Osteocyte (in vitro differentiated cells): ENCODE measurements at regions not wholly inside any gene's neighbourhood (a gene's known extent, or its start where the extent isn't known, plus 50 kb on each side); places are given as distances from the start of the nearest gene placed in this dataset.
A peak's percentile ranks its signal among the peaks of the same experiment; 100 is the strongest.

ENCODE experiments used
- DNase-seq: peaks from one replicate; pipeline ENCODE4 v3.0.0; 2021; ENCODE audit warnings: mixed read lengths; ENCODE audit not compliant: unreplicated experiment; ENCODE audit errors: extremely low spot score
- H3K27ac Mint-ChIP-seq: one replicate; pipeline ENCODE4 v1.8.0; 2021; ENCODE audit warnings: mild to moderate bottlenecking, mixed read lengths; ENCODE audit not compliant: unreplicated experiment
- H3K27me3 Mint-ChIP-seq: one replicate; pipeline ENCODE4 v1.8.0; 2021; ENCODE audit warnings: mixed read lengths; ENCODE audit not compliant: unreplicated experiment
- H3K36me3 Mint-ChIP-seq: one replicate; pipeline ENCODE4 v1.8.0; 2021; ENCODE audit warnings: mixed read lengths; ENCODE audit not compliant: unreplicated experiment
- H3K4me1 Mint-ChIP-seq: one replicate; pipeline ENCODE4 v1.8.0; 2021; ENCODE audit warnings: mixed read lengths; ENCODE audit not compliant: unreplicated experiment
- H3K4me3 Mint-ChIP-seq: one replicate; pipeline ENCODE4 v1.8.0; 2021; ENCODE audit warnings: mild to moderate bottlenecking, moderate library complexity, mixed read lengths; ENCODE audit not compliant: unreplicated experiment
- H3K9me3 Mint-ChIP-seq: one replicate; pipeline ENCODE4 v1.8.0; 2021; ENCODE audit warnings: mixed read lengths; ENCODE audit not compliant: unreplicated experiment
- CTCF ChIP-seq: fragments of 200-600 bp; sonication (generic); IDR thresholded peaks from 2 replicates; pipeline ENCODE4 v1.5.0; 2021; ENCODE audit warnings: antibody characterized with exemption, mild to moderate bottlenecking, moderate library complexity

- H3K36me3 Mint-ChIP-seq, result peaks cover 3% of the 10 kb centered on the region
- H3K27ac Mint-ChIP-seq, result no peak overlapping the region
- peaks cover 23% of the 10 kb centered on the region for H3K27me3 Mint-ChIP-seq
- no peak for DNase-seq
- peaks cover 21% of the 10 kb centered on the region for H3K4me1 Mint-ChIP-seq
- no peak overlapping the region for H3K4me3 Mint-ChIP-seq
- H3K9me3 Mint-ChIP-seq, result no peaks in the 10 kb centered on the region
- no peak for TF ChIP-seq CTCF
Measured at GRCh38 chr5:54876976-54877375, 108.4 kb downstream of the ESM1 start.

- H3K4me3 Mint-ChIP-seq, result no peak overlapping the region
- no peak overlapping the region for H3K27ac Mint-ChIP-seq
- H3K36me3 Mint-ChIP-seq, result peaks cover 3% of the 10 kb centered on the region
- peaks cover 27% of the 10 kb centered on the region for H3K27me3 Mint-ChIP-seq
- peaks cover 21% of the 10 kb centered on the region for H3K4me1 Mint-ChIP-seq
- no peaks in the 10 kb centered on the region for H3K9me3 Mint-ChIP-seq
- DNase-seq, result no peak
- no peak for TF ChIP-seq CTCF
Measured at GRCh38 chr5:54876556-54876955, 108.8 kb downstream of the ESM1 start.

- H3K4me3 Mint-ChIP-seq, result no peak overlapping the region
- no peaks in the 10 kb centered on the region for H3K36me3 Mint-ChIP-seq
- H3K9me3 Mint-ChIP-seq, result no peaks in the 10 kb centered on the region
- DNase-seq, result no peak
- peaks cover 48% of the 10 kb centered on the region for H3K27me3 Mint-ChIP-seq
- TF ChIP-seq CTCF, result no peak
- peaks cover 21% of the 10 kb centered on the region for H3K4me1 Mint-ChIP-seq
- peak overlapping the region; percentile 45 for H3K27ac Mint-ChIP-seq
Measured at GRCh38 chr5:54874337-54875021, 110.9 kb downstream of the ESM1 start.

- Mint-ChIP-seq H3K9me3 (no peaks in the 10 kb centered on the region), H3K4me3 (no peak overlapping the region), H3K36me3 (no peaks in the 10 kb centered on the region), H3K27me3 (peaks cover 55% of the 10 kb centered on the region), H3K4me1 (peaks cover 21% of the 10 kb centered on the region), H3K27ac (no peak overlapping the region)
- DNase-seq, result no peak
- no peak for TF ChIP-seq CTCF
Measured at GRCh38 chr5:54873691-54874090, 111.7 kb downstream of the ESM1 start.

GRCh38 chr5:54872810-54873209 is 112.6 kb downstream of the ESM1 start:
- Mint-ChIP-seq H3K36me3 (no peaks in the 10 kb centered on the region), H3K9me3 (no peaks in the 10 kb centered on the region), H3K27me3 (peaks cover 56% of the 10 kb centered on the region), H3K4me3 (no peak overlapping the region), H3K4me1 (peaks cover 21% of the 10 kb centered on the region), H3K27ac (no peak overlapping the region)
- TF ChIP-seq CTCF, result no peak
- DNase-seq, result no peak
